GM23338 (cell line): ENCODE measurements at regions not wholly inside any gene's neighbourhood (a gene's known extent, or its start where the extent isn't known, plus 50 kb on each side); places are given as distances from the start of the nearest gene placed in this dataset.

Source experiments
- CREB1 ChIP-seq: fragments of 250-450 bp; sonication (Bioruptor Pico); IDR thresholded peaks from 2 replicates; pipeline ENCODE4 v1.5.0; 2020; ENCODE audit warnings: low read depth, mild to moderate bottlenecking, moderate library complexity
- CTCF ChIP-seq, 2 experiments: fragments of 200-600 bp in 1 of 2; sonication (generic) in 1 of 2; conservative IDR thresholded peaks; 2 replicates each; pipeline versions ENCODE4 v1.5.1 to v1.6.1; 2016 to 2017; ENCODE audit warnings: antibody characterized with exemption in 2 of 2, low read depth in 2 of 2, mild to moderate bottlenecking in 2 of 2, moderate library complexity in 1 of 2
- EZH2 ChIP-seq: fragments of 200-600 bp; sonication (generic); IDR thresholded peaks from one replicate; pipeline ENCODE4 v1.8.0; 2017; ENCODE audit warnings: antibody characterized with exemption, mild to moderate bottlenecking, low read depth; ENCODE audit not compliant: unreplicated experiment
- EZH2phosphoT487 ChIP-seq: fragments of 200-600 bp; sonication (generic); IDR thresholded peaks from one replicate; pipeline ENCODE4 v1.8.1; 2018; ENCODE audit warnings: antibody characterized with exemption; ENCODE audit not compliant: unreplicated experiment
- JUNB ChIP-seq: IDR thresholded peaks from one replicate; pipeline ENCODE4 v1.6.1; 2016; ENCODE audit warnings: antibody characterized with exemption; ENCODE audit not compliant: unreplicated experiment
- POLR2AphosphoS5 ChIP-seq: IDR thresholded peaks from 2 replicates; pipeline ENCODE4 v1.6.1; 2016; ENCODE audit warnings: antibody characterized with exemption, low read depth
- REST ChIP-seq: IDR thresholded peaks from one replicate; pipeline ENCODE4 v1.6.1; 2018; ENCODE audit warnings: antibody characterized with exemption; ENCODE audit not compliant: unreplicated experiment
- STAT1 ChIP-seq: IDR thresholded peaks from one replicate; pipeline ENCODE4 v1.6.1; 2016; ENCODE audit warnings: antibody characterized with exemption; ENCODE audit not compliant: unreplicated experiment
- ZNF114 ChIP-seq: fragments of 250-450 bp; sonication (Bioruptor Pico); IDR thresholded peaks from 2 replicates; pipeline ENCODE4 v1.5.0; 2020; ENCODE audit warnings: mild to moderate bottlenecking, moderate library complexity

- TF ChIP-seq POLR2AphosphoS5 (no peak), CTCF (conservative IDR thresholded peaks at IDR 0.05; ENCODE audit: low read depth in 2 of 2) (no peak), EZH2phosphoT487 (no peak), CREB1 (CRISPR knock-in tag) (no peak), STAT1 (no peak), EZH2 (no peak), REST (no peak), JUNB (no peak), ZNF114 (CRISPR knock-in tag) (no peak)
Observed at GRCh38 chr6:126172131-126172530, 167.8 kb upstream of the CENPW start.
